ENCODE measurements at regions not wholly inside any gene's neighbourhood (a gene's known extent, or its start where the extent isn't known, plus 50 kb on each side); places are given as distances from the start of the nearest gene placed in this dataset.
A peak's percentile ranks its signal among the peaks of the same experiment; 100 is the strongest.
"Not testable (repeated sequence)": the region's sequence is repeated elsewhere in the genome, so short reads cannot be mapped to it uniquely, and the experiment has no call there.

DNA sequence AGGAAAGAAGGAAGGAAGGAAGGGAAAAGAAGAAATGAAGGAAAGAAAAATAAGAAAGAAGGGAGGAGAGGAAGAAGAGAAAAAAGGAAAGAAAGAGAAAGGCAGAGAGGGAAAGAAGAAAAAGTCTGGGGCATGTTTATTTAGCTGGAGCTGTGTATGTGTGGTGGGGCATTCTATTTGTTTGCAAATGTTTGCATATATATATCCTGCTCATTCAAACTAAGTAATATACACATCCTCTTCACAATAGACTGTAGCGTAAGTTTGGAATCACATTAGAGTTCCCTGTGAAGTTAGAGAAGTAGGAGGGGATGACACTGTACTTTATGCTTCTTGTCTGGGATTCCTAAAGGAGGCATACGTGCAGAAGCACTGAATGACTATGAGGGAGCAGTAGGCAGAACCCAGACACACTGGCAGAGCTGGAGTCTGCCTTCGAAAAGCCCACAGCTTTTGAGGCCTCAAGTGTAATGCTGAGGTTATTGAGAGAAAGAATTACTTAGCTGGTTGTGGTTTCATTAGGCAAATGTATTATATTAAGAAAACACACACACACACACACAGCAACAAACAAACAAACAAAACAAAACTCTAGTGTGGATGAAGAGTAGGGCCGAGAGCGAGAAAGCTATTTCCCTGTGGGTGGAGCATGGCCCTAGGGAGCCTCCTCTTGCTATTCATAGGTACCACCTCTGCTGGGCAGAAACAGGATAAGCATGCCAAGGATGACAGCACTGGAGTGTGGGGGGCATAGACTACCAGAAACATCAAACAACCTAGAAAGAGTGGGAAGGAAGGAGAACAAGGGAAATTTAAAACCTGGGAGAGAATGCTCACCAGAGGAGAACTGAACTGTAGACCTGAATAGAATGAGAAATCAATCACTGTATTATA is 905.1 kb upstream of the NXPH2 start:
- DNase-seq, result no peak

- DNase-seq, result no peak
Observed at GRCh38 chr2:139684286-139684860, 904.2 kb upstream of the NXPH2 start.

GRCh38 chr2:139674577-139674976 is 894.4 kb upstream of the NXPH2 start:
- DNase-seq, result no peak

GRCh38 chr2:139673447-139673846 is 893.3 kb upstream of the NXPH2 start:
- DNase-seq, result not testable (repeated sequence)

GRCh38 chr2:139669675-139670074 is 889.5 kb upstream of the NXPH2 start:
- no peak for DNase-seq

GRCh38 chr2:139652385-139652784 is 872.2 kb upstream of the NXPH2 start:
- no peak for DNase-seq

- no peak for DNase-seq
Observed at GRCh38 chr2:139645617-139646016, 865.4 kb upstream of the NXPH2 start.

DNA sequence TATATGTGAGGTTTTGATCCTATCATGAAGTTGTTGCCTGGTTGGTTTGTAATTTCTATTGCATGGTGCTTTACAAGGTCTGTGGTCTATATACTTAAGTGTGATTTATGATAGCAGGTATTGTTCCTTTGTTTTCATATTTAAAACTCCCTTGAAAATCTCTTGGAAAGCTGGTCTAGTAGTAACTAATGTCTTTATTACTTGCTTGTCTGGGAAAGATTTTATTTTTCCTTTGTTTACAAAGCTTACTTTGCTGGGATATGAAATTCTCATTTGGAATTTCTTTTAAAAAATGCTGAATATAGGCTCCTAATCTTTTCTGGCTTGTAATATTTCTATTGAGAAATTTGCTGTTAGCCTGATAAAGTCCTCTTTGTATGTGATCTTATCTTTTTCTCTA is 862.9 kb upstream of the NXPH2 start:
- DNase-seq, result no peak

GRCh38 chr2:139631966-139632365 is 851.8 kb upstream of the NXPH2 start:
- peak; percentile 6 for DNase-seq

- DNase-seq, result no peak
Observed at GRCh38 chr2:139628931-139629330, 848.7 kb upstream of the NXPH2 start.

GRCh38 chr2:139626128-139626527 is 845.9 kb upstream of the NXPH2 start:
- no peak for DNase-seq

DNA sequence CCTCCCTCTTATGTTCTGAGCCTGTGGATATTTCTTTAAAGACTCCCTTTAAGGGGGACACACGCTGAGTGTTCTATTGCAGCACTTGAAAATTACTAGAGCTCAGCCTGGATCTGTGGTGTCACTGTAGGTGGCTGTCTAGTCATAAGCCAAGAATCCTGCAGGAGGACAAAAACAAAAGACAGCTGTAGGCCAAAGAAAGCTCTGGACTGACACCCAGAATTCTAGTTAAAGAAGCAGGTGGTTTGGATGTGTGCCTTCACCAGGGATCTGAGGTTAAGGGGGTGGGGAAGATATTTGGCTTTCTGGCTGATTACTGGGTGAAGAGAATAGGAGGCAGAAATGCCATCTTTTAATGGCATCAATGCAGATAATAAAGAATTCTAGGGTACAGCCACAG is 842.5 kb upstream of the NXPH2 start:
- DNase-seq, result no peak

DNA sequence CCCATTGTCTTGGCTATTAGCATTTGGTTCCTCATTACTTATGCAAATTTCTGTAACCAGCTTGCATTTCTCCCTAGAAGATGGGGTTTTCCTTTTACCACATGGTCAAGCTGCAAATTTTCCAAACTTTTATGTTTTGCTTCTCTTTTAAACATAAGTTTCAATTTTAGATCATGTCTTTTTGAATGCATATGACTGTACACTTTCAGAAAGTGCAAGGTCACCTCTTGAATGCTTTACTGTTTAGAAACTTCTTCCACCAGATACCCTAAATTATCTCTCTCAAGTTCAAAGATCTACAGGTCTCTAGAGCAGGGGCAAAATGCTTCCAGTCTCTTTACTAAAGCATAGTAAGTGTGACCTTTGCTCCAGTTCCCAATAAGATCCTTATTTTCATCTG is 837.6 kb upstream of the NXPH2 start:
- DNase-seq, result no peak

DNA sequence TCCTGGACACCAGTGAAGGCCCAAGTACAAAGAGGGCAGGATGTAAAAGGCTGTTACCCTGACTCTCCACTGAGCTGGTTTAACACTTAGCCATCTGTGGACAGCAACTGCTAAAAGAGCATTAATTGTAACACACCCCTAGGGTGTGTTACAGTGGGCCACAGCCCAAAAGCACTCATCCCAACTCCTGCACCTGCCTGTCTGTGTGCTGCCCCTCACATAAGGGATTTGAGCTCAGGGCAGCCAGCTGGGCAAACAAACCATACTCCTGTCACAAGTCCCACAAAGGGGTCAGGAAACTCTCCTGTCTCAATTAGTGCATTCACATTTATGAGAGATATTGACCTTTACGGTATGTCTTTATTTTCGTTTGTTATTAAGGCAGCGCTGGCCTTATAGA is 833.1 kb upstream of the NXPH2 start:
- no peak for DNase-seq

- no peak for DNase-seq
Observed at GRCh38 chr2:139610512-139610911, 830.3 kb upstream of the NXPH2 start.

DNA sequence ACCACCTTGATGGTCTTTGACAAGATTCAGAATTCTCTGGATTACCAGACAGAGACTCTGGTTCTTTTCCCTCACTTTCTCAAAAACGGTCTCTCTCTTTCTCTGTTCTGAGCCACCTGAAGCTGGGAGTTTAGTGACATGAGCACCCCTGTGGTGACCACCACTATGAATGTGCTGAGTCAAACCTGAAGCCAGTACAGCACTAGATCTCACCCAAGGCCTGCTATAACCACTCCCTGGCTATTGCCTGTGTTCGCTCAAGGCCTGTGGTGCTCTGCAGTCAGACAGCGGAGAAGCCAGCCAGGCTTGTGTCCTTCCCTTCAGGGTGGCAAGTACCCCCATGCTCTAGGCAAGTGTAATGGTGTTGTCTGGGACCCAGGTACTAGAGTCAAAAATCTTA is 828.9 kb upstream of the NXPH2 start:
- DNase-seq, result no peak

- DNase-seq, result no peak
Observed at GRCh38 chr2:139605668-139606067, 825.5 kb upstream of the NXPH2 start.

- DNase-seq, result no peak
Observed at GRCh38 chr2:139600166-139600565, 820.0 kb upstream of the NXPH2 start.

- no peak for DNase-seq
Observed at GRCh38 chr2:139585101-139585500, 804.9 kb upstream of the NXPH2 start.

- no peak for DNase-seq
Observed at GRCh38 chr2:139574371-139574770, 794.2 kb upstream of the NXPH2 start.

GRCh38 chr2:139556789-139557188 is 776.6 kb upstream of the NXPH2 start:
- no peak for DNase-seq

GRCh38 chr2:139550873-139551272 is 770.7 kb upstream of the NXPH2 start:
- DNase-seq, result no peak

DNA sequence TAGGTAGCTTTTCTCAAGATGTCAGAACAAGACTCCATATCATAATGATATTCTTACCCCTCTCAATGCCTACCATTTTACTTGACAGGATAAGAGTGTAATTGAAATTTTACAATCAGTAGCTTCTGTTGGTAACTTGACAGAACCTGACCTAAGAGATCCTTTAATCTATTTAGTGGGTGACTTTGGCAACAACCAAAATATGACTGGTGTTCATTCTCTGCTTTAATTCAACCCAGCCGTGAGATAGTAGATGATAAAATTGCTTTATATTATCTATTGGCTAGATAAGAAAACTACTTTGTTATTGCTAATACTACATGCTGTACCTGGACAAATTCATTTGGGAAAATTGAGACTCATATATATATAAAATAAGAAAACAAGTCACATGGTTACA is 770.2 kb upstream of the NXPH2 start:
- DNase-seq, result no peak

- DNase-seq, result no peak
Observed at GRCh38 chr2:139544186-139544851, 764.1 kb upstream of the NXPH2 start.
